ENCODE measurements at regions not wholly inside any gene's neighbourhood (a gene's known extent, or its start where the extent isn't known, plus 50 kb on each side); places are given as distances from the start of the nearest gene placed in this dataset.
"Not testable (repeated sequence)": the region's sequence is repeated elsewhere in the genome, so short reads cannot be mapped to it uniquely, and the experiment has no call there.

DNA sequence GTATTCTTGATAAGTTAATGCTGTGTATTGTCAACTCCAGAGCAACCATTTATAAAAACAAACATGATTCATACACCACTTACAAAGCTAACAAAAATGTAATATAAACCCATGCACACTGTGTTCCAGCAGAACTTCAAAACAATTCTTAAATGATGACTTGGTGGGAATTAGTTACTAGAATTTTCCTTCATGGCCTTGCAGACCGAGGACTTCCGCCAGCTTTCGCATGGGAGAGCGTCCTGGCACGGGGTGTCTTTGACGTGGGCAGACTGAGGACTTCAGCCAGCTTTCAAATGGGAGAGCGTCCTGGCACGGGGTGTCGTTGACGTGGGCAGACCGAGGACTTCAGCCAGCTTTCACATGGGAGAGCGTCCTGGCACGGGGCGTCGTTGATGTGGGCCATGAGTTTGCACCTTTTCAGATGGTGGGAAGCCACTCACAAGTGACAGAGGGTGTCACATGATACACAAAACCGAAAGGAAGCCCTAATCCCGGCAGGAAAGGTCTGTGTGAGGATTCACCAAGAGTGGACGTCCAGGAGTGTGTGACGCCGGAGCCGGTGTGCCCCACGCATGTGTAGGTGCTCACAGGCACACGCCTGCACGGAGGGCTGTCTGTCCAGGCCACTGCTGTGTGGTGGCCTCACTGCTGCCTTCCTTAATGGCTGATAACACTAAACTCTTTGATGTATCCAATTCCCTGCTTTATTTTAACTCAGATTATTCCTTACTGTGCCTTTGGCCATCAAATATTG lies 211.3 kb upstream of the IRX4 start:
- Mint-ChIP-seq H3K27me3 (ENCODE audit: unreplicated experiment) (no peaks in the 10 kb centered on the region), H3K4me3 (ENCODE audit: unreplicated experiment) (no peak overlapping the region), H3K9me3 (ENCODE audit: unreplicated experiment) (peaks cover 3% of the 10 kb centered on the region), H3K36me3 (ENCODE audit: unreplicated experiment) (no peaks in the 10 kb centered on the region), H3K4me1 (ENCODE audit: unreplicated experiment) (peaks cover 6% of the 10 kb centered on the region), H3K27ac (ENCODE audit: unreplicated experiment) (peak overlapping the region; percentile 76)
- TF ChIP-seq, protein P1, sequence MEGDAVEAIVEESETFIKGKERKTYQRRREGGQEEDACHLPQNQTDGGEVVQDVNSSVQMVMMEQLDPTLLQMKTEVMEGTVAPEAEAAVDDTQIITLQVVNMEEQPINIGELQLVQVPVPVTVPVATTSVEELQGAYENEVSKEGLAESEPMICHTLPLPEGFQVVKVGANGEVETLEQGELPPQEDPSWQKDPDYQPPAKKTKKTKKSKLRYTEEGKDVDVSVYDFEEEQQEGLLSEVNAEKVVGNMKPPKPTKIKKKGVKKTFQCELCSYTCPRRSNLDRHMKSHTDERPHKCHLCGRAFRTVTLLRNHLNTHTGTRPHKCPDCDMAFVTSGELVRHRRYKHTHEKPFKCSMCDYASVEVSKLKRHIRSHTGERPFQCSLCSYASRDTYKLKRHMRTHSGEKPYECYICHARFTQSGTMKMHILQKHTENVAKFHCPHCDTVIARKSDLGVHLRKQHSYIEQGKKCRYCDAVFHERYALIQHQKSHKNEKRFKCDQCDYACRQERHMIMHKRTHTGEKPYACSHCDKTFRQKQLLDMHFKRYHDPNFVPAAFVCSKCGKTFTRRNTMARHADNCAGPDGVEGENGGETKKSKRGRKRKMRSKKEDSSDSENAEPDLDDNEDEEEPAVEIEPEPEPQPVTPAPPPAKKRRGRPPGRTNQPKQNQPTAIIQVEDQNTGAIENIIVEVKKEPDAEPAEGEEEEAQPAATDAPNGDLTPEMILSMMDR (IDR thresholded peaks at IDR 0.05) = no peak
- no peak for DNase-seq (ENCODE audit: extremely low spot score, unreplicated experiment)

DNA sequence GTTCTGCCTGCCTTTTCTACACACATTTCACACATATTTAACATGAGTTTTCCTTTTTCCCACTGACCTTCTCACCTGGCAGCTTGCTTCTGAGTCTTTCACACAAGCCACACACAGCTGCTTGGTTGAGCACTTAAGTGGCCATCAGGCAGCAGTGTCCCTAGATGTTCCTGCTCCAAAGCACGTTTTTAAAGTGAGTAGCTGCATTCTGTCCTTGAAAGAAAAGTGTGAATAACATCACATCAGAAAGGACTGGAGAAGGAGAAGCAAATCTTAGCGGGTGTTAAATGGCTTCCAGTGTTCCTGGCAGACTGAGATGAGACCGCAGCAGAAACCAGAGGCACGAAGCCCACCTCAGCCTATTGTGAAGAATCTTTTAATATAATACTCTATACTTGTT lies 209.2 kb upstream of the IRX4 start:
- DNase-seq (ENCODE audit: extremely low spot score, unreplicated experiment) = no peak
- H3K27ac Mint-ChIP-seq (ENCODE audit: unreplicated experiment) = no peak overlapping the region
- H3K4me3 Mint-ChIP-seq (ENCODE audit: unreplicated experiment) = no peak overlapping the region
- no peaks in the 10 kb centered on the region for H3K27me3 Mint-ChIP-seq (ENCODE audit: unreplicated experiment)
- TF ChIP-seq, protein P1 (IDR thresholded peaks at IDR 0.05) = no peak
- H3K36me3 Mint-ChIP-seq (ENCODE audit: unreplicated experiment) = no peaks in the 10 kb centered on the region
- peaks cover 6% of the 10 kb centered on the region for H3K4me1 Mint-ChIP-seq (ENCODE audit: unreplicated experiment)
- H3K9me3 Mint-ChIP-seq (ENCODE audit: unreplicated experiment) = peaks cover 3% of the 10 kb centered on the region

DNA sequence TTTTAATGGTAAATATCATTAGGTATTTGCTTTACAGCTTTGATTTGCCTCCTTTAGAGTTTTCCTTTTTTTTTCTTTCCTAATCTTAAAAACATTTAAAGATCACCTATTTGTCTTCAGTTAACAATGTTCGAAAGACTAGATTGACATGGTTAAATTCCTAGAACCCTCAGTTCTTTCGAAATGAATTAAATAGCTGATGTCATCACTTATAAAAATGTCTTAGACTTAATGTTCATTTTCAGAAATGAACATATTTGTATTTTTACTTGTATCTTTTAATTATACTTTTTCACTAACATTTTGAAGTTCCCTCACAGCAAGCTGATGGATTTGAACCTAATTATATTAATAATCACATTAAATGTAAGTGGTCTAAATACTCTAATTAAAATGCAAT lies 205.3 kb upstream of the IRX4 start:
- H3K27ac Mint-ChIP-seq (ENCODE audit: unreplicated experiment) = no peak overlapping the region
- TF ChIP-seq, protein P1 (IDR thresholded peaks at IDR 0.05) = no peak
- no peaks in the 10 kb centered on the region for H3K36me3 Mint-ChIP-seq (ENCODE audit: unreplicated experiment)
- no peaks in the 10 kb centered on the region for H3K9me3 Mint-ChIP-seq (ENCODE audit: unreplicated experiment)
- H3K4me1 Mint-ChIP-seq (ENCODE audit: unreplicated experiment) = no peaks in the 10 kb centered on the region
- peaks cover 11% of the 10 kb centered on the region for H3K27me3 Mint-ChIP-seq (ENCODE audit: unreplicated experiment)
- no peak for DNase-seq (ENCODE audit: extremely low spot score, unreplicated experiment)
- H3K4me3 Mint-ChIP-seq (ENCODE audit: unreplicated experiment) = no peak overlapping the region

GRCh38 chr5:2075365-2075764 lies 192.6 kb upstream of the IRX4 start:
- TF ChIP-seq, protein P1 (IDR thresholded peaks at IDR 0.05) = no peak
- no peaks in the 10 kb centered on the region for H3K27me3 Mint-ChIP-seq (ENCODE audit: unreplicated experiment)
- H3K9me3 Mint-ChIP-seq (ENCODE audit: unreplicated experiment) = peaks cover 2% of the 10 kb centered on the region
- H3K4me1 Mint-ChIP-seq (ENCODE audit: unreplicated experiment) = no peaks in the 10 kb centered on the region
- H3K4me3 Mint-ChIP-seq (ENCODE audit: unreplicated experiment) = no peak overlapping the region
- DNase-seq (ENCODE audit: extremely low spot score, unreplicated experiment) = no peak
- no peaks in the 10 kb centered on the region for H3K36me3 Mint-ChIP-seq (ENCODE audit: unreplicated experiment)
- no peak overlapping the region for H3K27ac Mint-ChIP-seq (ENCODE audit: unreplicated experiment)

GRCh38 chr5:2071562-2071961 lies 188.8 kb upstream of the IRX4 start:
- TF ChIP-seq, protein P1 (IDR thresholded peaks at IDR 0.05) = no peak
- DNase-seq (ENCODE audit: extremely low spot score, unreplicated experiment) = no peak
- no peaks in the 10 kb centered on the region for H3K9me3 Mint-ChIP-seq (ENCODE audit: unreplicated experiment)
- H3K27ac Mint-ChIP-seq (ENCODE audit: unreplicated experiment) = no peak overlapping the region
- H3K27me3 Mint-ChIP-seq (ENCODE audit: unreplicated experiment) = no peaks in the 10 kb centered on the region
- no peaks in the 10 kb centered on the region for H3K36me3 Mint-ChIP-seq (ENCODE audit: unreplicated experiment)
- no peak overlapping the region for H3K4me3 Mint-ChIP-seq (ENCODE audit: unreplicated experiment)
- H3K4me1 Mint-ChIP-seq (ENCODE audit: unreplicated experiment) = no peaks in the 10 kb centered on the region

- H3K4me1 Mint-ChIP-seq (ENCODE audit: unreplicated experiment); H3K27me3 Mint-ChIP-seq (ENCODE audit: unreplicated experiment); H3K9me3 Mint-ChIP-seq (ENCODE audit: unreplicated experiment); H3K36me3 Mint-ChIP-seq (ENCODE audit: unreplicated experiment); DNase-seq (ENCODE audit: extremely low spot score, unreplicated experiment); H3K27ac Mint-ChIP-seq (ENCODE audit: unreplicated experiment); H3K4me3 Mint-ChIP-seq (ENCODE audit: unreplicated experiment): not testable (repeated sequence)
These were observed 188.1 kb upstream of the IRX4 start for GRCh38 chr5:2070787-2071186.
